Osteocyte (in vitro differentiated cells): ENCODE measurements at regions not wholly inside any gene's neighbourhood (a gene's known extent, or its start where the extent isn't known, plus 50 kb on each side); places are given as distances from the start of the nearest gene placed in this dataset.
A peak's percentile ranks its signal among the peaks of the same experiment; 100 is the strongest.

Experiments used
- DNase-seq: peaks from one replicate; pipeline ENCODE4 v3.0.0; 2021; ENCODE audit warnings: mixed read lengths; ENCODE audit not compliant: unreplicated experiment; ENCODE audit errors: extremely low spot score
- H3K27ac Mint-ChIP-seq: one replicate; pipeline ENCODE4 v1.8.0; 2021; ENCODE audit warnings: mild to moderate bottlenecking, mixed read lengths; ENCODE audit not compliant: unreplicated experiment
- H3K27me3 Mint-ChIP-seq: one replicate; pipeline ENCODE4 v1.8.0; 2021; ENCODE audit warnings: mixed read lengths; ENCODE audit not compliant: unreplicated experiment
- H3K36me3 Mint-ChIP-seq: one replicate; pipeline ENCODE4 v1.8.0; 2021; ENCODE audit warnings: mixed read lengths; ENCODE audit not compliant: unreplicated experiment
- H3K4me1 Mint-ChIP-seq: one replicate; pipeline ENCODE4 v1.8.0; 2021; ENCODE audit warnings: mixed read lengths; ENCODE audit not compliant: unreplicated experiment
- H3K4me3 Mint-ChIP-seq: one replicate; pipeline ENCODE4 v1.8.0; 2021; ENCODE audit warnings: mild to moderate bottlenecking, moderate library complexity, mixed read lengths; ENCODE audit not compliant: unreplicated experiment
- H3K9me3 Mint-ChIP-seq: one replicate; pipeline ENCODE4 v1.8.0; 2021; ENCODE audit warnings: mixed read lengths; ENCODE audit not compliant: unreplicated experiment
- TF ChIP-seq, protein P1 (sequence below): fragments of 200-600 bp; sonication (generic); IDR thresholded peaks from 2 replicates; pipeline ENCODE4 v1.5.0; 2021; ENCODE audit warnings: antibody characterized with exemption, mild to moderate bottlenecking, moderate library complexity

GRCh38 chr17:73998249-73998648 lies 205.2 kb upstream of the RPL38 start:
- Mint-ChIP-seq H3K27me3 (no peaks in the 10 kb centered on the region), H3K27ac (no peak overlapping the region), H3K36me3 (no peaks in the 10 kb centered on the region), H3K4me3 (no peak overlapping the region), H3K9me3 (no peaks in the 10 kb centered on the region), H3K4me1 (no peaks in the 10 kb centered on the region)
- no peak for DNase-seq
- TF ChIP-seq, protein P1, sequence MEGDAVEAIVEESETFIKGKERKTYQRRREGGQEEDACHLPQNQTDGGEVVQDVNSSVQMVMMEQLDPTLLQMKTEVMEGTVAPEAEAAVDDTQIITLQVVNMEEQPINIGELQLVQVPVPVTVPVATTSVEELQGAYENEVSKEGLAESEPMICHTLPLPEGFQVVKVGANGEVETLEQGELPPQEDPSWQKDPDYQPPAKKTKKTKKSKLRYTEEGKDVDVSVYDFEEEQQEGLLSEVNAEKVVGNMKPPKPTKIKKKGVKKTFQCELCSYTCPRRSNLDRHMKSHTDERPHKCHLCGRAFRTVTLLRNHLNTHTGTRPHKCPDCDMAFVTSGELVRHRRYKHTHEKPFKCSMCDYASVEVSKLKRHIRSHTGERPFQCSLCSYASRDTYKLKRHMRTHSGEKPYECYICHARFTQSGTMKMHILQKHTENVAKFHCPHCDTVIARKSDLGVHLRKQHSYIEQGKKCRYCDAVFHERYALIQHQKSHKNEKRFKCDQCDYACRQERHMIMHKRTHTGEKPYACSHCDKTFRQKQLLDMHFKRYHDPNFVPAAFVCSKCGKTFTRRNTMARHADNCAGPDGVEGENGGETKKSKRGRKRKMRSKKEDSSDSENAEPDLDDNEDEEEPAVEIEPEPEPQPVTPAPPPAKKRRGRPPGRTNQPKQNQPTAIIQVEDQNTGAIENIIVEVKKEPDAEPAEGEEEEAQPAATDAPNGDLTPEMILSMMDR = no peak

- no peaks in the 10 kb centered on the region for H3K4me1 Mint-ChIP-seq
- H3K36me3 Mint-ChIP-seq = no peaks in the 10 kb centered on the region
- no peaks in the 10 kb centered on the region for H3K9me3 Mint-ChIP-seq
- peaks cover 3% of the 10 kb centered on the region for H3K27me3 Mint-ChIP-seq
- TF ChIP-seq, protein P1 = peak; percentile 45
- DNase-seq = no peak
- no peak overlapping the region for H3K4me3 Mint-ChIP-seq
- H3K27ac Mint-ChIP-seq = no peak overlapping the region
Measured at GRCh38 chr17:73998653-73999645, 204.5 kb upstream of the RPL38 start.

GRCh38 chr17:74001145-74001544 lies 202.3 kb upstream of the RPL38 start:
- Mint-ChIP-seq H3K36me3 (no peaks in the 10 kb centered on the region), H3K4me3 (no peak overlapping the region), H3K27ac (no peak overlapping the region), H3K4me1 (no peaks in the 10 kb centered on the region), H3K27me3 (peaks cover 3% of the 10 kb centered on the region), H3K9me3 (no peaks in the 10 kb centered on the region)
- no peak for DNase-seq
- TF ChIP-seq, protein P1 = no peak

- Mint-ChIP-seq H3K27ac (no peak overlapping the region), H3K4me3 (no peak overlapping the region), H3K27me3 (peaks cover 3% of the 10 kb centered on the region), H3K9me3 (no peaks in the 10 kb centered on the region), H3K36me3 (no peaks in the 10 kb centered on the region), H3K4me1 (no peaks in the 10 kb centered on the region)
- TF ChIP-seq, protein P1 = no peak
- DNase-seq = no peak
Measured at GRCh38 chr17:74002241-74002640, 201.2 kb upstream of the RPL38 start.

DNA sequence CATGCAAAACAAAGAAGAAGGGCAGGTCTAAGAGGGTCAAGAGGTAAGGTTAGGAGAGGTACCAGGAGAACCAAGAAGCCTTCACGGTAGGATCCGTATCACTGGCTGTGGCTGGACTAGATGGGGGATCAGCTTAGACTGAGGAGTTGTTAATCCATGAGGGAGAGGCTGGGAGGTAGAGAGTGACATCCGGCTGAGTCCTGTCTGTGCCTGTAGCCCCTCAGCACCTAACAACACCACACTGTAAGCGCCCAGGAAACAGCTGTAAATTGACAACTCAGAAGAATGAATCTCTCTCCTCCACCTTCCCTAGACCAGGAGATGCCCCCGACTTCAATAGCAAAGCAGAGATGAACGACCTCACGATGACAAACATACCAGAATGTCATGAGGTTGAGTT lies 199.4 kb upstream of the RPL38 start:
- H3K4me3 Mint-ChIP-seq = no peak overlapping the region
- no peak for DNase-seq
- no peak overlapping the region for H3K27ac Mint-ChIP-seq
- no peaks in the 10 kb centered on the region for H3K4me1 Mint-ChIP-seq
- TF ChIP-seq, protein P1 = no peak
- H3K9me3 Mint-ChIP-seq = no peaks in the 10 kb centered on the region
- H3K27me3 Mint-ChIP-seq = peaks cover 5% of the 10 kb centered on the region
- no peaks in the 10 kb centered on the region for H3K36me3 Mint-ChIP-seq
